Heart right ventricle (tissue), 16 donors: ENCODE measurements at regions not wholly inside any gene's neighbourhood (a gene's known extent, or its start where the extent isn't known, plus 50 kb on each side); places are given as distances from the start of the nearest gene placed in this dataset.

ENCODE experiments used
- ATAC-seq, 8 donors: fragments of 200-7000 bp; cut with Tn5 transposase; one replicate each; pipeline ENCODE4 v1.9.1; 2020; ENCODE audit warnings: mild to moderate bottlenecking in 8 of 8, moderate library complexity in 8 of 8, moderate number of reproducible peaks in 1 of 8
- DNase-seq, 2 donors: peaks; one replicate each; pipeline ENCODE4 v3.0.0-alpha.2; 2020
- H3K27ac ChIP-seq, 10 donors: fragments of 200-600 bp; sonication (generic) in 2 of 10; one replicate each; pipeline versions ENCODE4 v1.5.0 to v1.8.0; 2020 to 2022; ENCODE audit warnings: mild to moderate bottlenecking in 3 of 10
- H3K27me3 ChIP-seq, 7 donors: fragments of 200-600 bp; one replicate each; pipeline ENCODE4 v1.8.0; 2021 to 2022; ENCODE audit warnings: mild to moderate bottlenecking in 2 of 7
- H3K36me3 ChIP-seq, 9 donors: fragments of 200-600 bp; sonication (generic) in 1 of 9; one replicate each; pipeline versions ENCODE4 v1.5.0 to v1.8.0; 2020 to 2022; ENCODE audit warnings: mild to moderate bottlenecking in 2 of 9
- H3K4me1 ChIP-seq, 9 donors: fragments of 200-600 bp; sonication (generic) in 1 of 9; one replicate each; pipeline versions ENCODE4 v1.5.0 to v1.8.0; 2020 to 2022; ENCODE audit warnings: mild to moderate bottlenecking in 4 of 9
- H3K4me3 ChIP-seq, 10 donors: fragments of 200-600 bp; sonication (generic) in 2 of 10; one replicate each; pipeline versions ENCODE4 v1.5.0 to v1.8.0; 2020 to 2022; ENCODE audit warnings: mild to moderate bottlenecking in 7 of 10, moderate library complexity in 2 of 10
- H3K9me3 ChIP-seq, 11 donors: fragments of 200-600 bp in 10 of 11; sonication (generic) in 2 of 11; one replicate each; pipeline versions ENCODE4 v1.5.0 to v1.8.0; 2013 to 2022; ENCODE audit warnings: mild to moderate bottlenecking in 2 of 11, control low read depth in 1 of 11, moderate library complexity in 1 of 11
- CTCF ChIP-seq, 9 donors: fragments of 200-600 bp; sonication (generic) in 2 of 9; IDR thresholded peaks; one replicate each; pipeline versions ENCODE4 v1.5.0 to v1.8.0; 2021 to 2022; ENCODE audit warnings: antibody characterized with exemption in 9 of 9, mild to moderate bottlenecking in 5 of 9, moderate library complexity in 1 of 9
- whole genome bisulfite sequencing, 2 donors: extraction: QIAGEN DNeasy Blood & Tissue Kit; methylation state at CpG; one replicate each; pipeline ENCODE4 v1.1.7; 2013; ENCODE audit warnings: inconsistent platforms in 1 of 2; 5-methylcytosine and 5-hydroxymethylcytosine counted together
- intact Hi-C, 10 donors: fragments of 100-400 bp; cut with DNase I; formaldehyde crosslinking; loops; one replicate each; pipeline versions ENCODE4 v1.11.1 to v1.14.2; 2022
- donor health status: Arrhythmogenic right ventricular cardiomyopathy.
- donor health status: ischemic (EF 13 %, LVEDD 7.1; RV severe dilation, severe dysfunction).
- donor health status: healthy with polysubstance abuse.
- donor health status: DM: no; HTN: yes; CAD: no.
- donor health status: DM: no; HTN: no; CAD: no.
- donor health status: ischemic (EF 25% LVEDD 6.9; RV normal size, moderate dysfunction).
- donor health status: ischemic (EF 25% LVEDD 5.7; RV mildly dilated, moderate dysfunction).
- donor health status: healthy.
- donor health status: DM: yes; HTN: yes; CAD: no.
- donor health status: Ischemic cardiomyopathy.
- donor health status: ischemic (EF 35%, LVEDD 5.7; RV mildly dilated, moderate dysfunction).
- donor health status: nonischemic (EF 11% LVEDD 7.7; RV severe dilation, severe dysfunction).
- donor health status: DM: yes; HTN: yes; CAD: no.
- donor health status: PGD.
- donor health status: ischemic (EF 29% LVEDD 5.4; RV normal size, mild dysfunction).
- donor health status: nonischemic (EF 23%, LVEDD 6.1; RV moderate dilation, normal function).

- no peak for ATAC-seq
- no peak overlapping the region for H3K4me3 ChIP-seq
- intact Hi-C loops: no loop called here
- no peaks in the 10 kb centered on the region for H3K36me3 ChIP-seq
- no peak for DNase-seq
- H3K27ac ChIP-seq: no peak overlapping the region
- no peaks in the 10 kb centered on the region for H3K4me1 ChIP-seq
- no peak for TF ChIP-seq CTCF (IDR thresholded peaks at IDR 0.05)
- peaks cover 0 to 6% (median 0%) of the 10 kb centered on the region in 11 donors for H3K9me3 ChIP-seq
- 77 to 79% methylated on average over 4 of the region's 4 CpGs for WGBS, 2 donors
- no peaks in the 10 kb centered on the region for H3K27me3 ChIP-seq
These were observed 571.3 kb upstream of the TLE4 start for GRCh38 chr9:79000230-79001002.

GRCh38 chr9:79001012-79001411, 570.8 kb upstream of the TLE4 start:
- TF ChIP-seq CTCF (IDR thresholded peaks at IDR 0.05): no peak
- peaks cover 0 to 6% (median 0%) of the 10 kb centered on the region in 11 donors for H3K9me3 ChIP-seq
- H3K4me3 ChIP-seq: no peak overlapping the region
- intact Hi-C loops: no loop called here
- H3K36me3 ChIP-seq: no peaks in the 10 kb centered on the region
- DNase-seq: no peak
- no peak for ATAC-seq
- 85 to 86% methylated on average over 2 of the region's 2 CpGs for WGBS, 2 donors
- no peaks in the 10 kb centered on the region for H3K27me3 ChIP-seq
- no peaks in the 10 kb centered on the region for H3K4me1 ChIP-seq
- no peak overlapping the region for H3K27ac ChIP-seq

- Histone ChIP-seq H3K4me1 (no peaks in the 10 kb centered on the region), H3K9me3 (peaks cover 0 to 3% (median 0%) of the 10 kb centered on the region in 11 donors), H3K4me3 (no peak overlapping the region), H3K36me3 (no peaks in the 10 kb centered on the region), H3K27me3 (no peaks in the 10 kb centered on the region), H3K27ac (no peak overlapping the region)
- intact Hi-C loops: no loop called here
- ATAC-seq: no peak
- no peak for TF ChIP-seq CTCF (IDR thresholded peaks at IDR 0.05)
- WGBS, 2 donors: 86 to 94% methylated on average over 2 of the region's 2 CpGs
- DNase-seq: no peak
These were observed 568.3 kb upstream of the TLE4 start for GRCh38 chr9:79003514-79003913.

- DNase-seq: no peak
- ATAC-seq: no peak
- intact Hi-C loops: no loop called here
- no peak for TF ChIP-seq CTCF (IDR thresholded peaks at IDR 0.05)
- no peak overlapping the region for H3K27ac ChIP-seq
- no peaks in the 10 kb centered on the region for H3K27me3 ChIP-seq
- peaks cover 0 to 3% (median 0%) of the 10 kb centered on the region in 11 donors for H3K9me3 ChIP-seq
- no peaks in the 10 kb centered on the region for H3K4me1 ChIP-seq
- H3K4me3 ChIP-seq: no peak overlapping the region
- 95 to 96% methylated on average over 4 of the region's 4 CpGs for WGBS, 2 donors
- no peaks in the 10 kb centered on the region for H3K36me3 ChIP-seq
These were observed 567.7 kb upstream of the TLE4 start for GRCh38 chr9:79004032-79004431.
